ENCODE measurements at regions not wholly inside any gene's neighbourhood (a gene's known extent, or its start where the extent isn't known, plus 50 kb on each side); places are given as distances from the start of the nearest gene placed in this dataset.

DNA sequence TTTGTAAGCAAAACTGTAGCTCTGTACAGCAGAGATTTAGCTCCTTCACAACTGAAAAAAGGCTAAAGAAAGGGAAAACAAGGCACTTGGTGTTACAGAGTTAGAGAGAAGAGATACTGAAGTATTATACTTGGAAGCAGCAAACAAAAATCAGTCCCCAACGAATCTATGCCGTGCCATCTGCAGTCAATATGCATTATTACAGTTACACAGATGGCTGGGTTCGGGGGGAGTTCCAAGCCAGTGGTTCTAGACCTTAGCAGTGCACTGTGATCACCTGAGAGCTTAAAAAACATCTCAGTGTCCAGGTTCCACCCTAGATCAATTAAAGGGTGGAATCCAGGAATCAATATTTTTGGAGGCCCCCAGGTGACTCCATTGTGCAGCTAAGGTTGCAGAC, 489.9 kb downstream of the SHISA9 start:
- TF ChIP-seq POLR2A (IDR thresholded peaks at IDR 0.05; ENCODE audit: low read depth, low read length) (no peak), POLR2AphosphoS5 (IDR thresholded peaks at IDR 0.05; ENCODE audit: low read depth, low read length) (no peak)
